Naive thymus-derived CD4-positive, alpha-beta T cell (primary cell): ENCODE measurements at regions not wholly inside any gene's neighbourhood (a gene's known extent, or its start where the extent isn't known, plus 50 kb on each side); places are given as distances from the start of the nearest gene placed in this dataset.
"Not testable (repeated sequence)": the region's sequence is repeated elsewhere in the genome, so short reads cannot be mapped to it uniquely, and the experiment has no call there.

ENCODE experiments used
- ATAC-seq: fragments of 150-1000 bp; cut with Tn5 transposase; 2 replicates; pipeline ENCODE4 v1.10.0; 2021; ENCODE audit warnings: mild to moderate bottlenecking, moderate library complexity
- CTCF ChIA-PET: fragments of 350-600 bp; sonication (Branson Sonifier 250); formaldehyde crosslinking; loops from one replicate; lab custom pipeline; 2021; ENCODE audit warnings: antibody characterized with exemption; lab: Charles Lee
- POLR2A ChIA-PET: fragments of 350-600 bp; sonication (Branson Sonifier 250); formaldehyde crosslinking; loops from one replicate; lab custom pipeline; 2021; ENCODE audit warnings: antibody characterized with exemption, inconsistent platforms; lab: Charles Lee
- DNase-seq, 9 donors: peaks; one replicate each; pipeline versions ENCODE4 v3.0.0 to v3.0.0-alpha.2; 2020 to 2022; ENCODE audit warnings: mixed read lengths in 1 of 9
- H3K27ac ChIP-seq: one replicate; pipeline ENCODE4 v1.7.0; 2013; ENCODE audit warnings: mild to moderate bottlenecking, low read depth, low read length, moderate library complexity
- H3K27me3 ChIP-seq, 2 donors: one replicate each; pipeline ENCODE4 v1.7.0; 2013; ENCODE audit warnings: low read length in 2 of 2, mild to moderate bottlenecking in 2 of 2, moderate library complexity in 2 of 2; ENCODE audit not compliant: control insufficient read depth in 2 of 2, insufficient read depth in 2 of 2
- H3K36me3 ChIP-seq, 3 experiments: 1 replicate in 2 of 3; 2 replicates in 1 of 3; pipeline ENCODE4 v1.7.0; 2013; ENCODE audit warnings: low read length in 3 of 3, mild to moderate bottlenecking in 3 of 3, moderate library complexity in 1 of 3; ENCODE audit not compliant: insufficient read depth in 3 of 3, control insufficient read depth in 2 of 3
- H3K4me1 ChIP-seq, 2 donors: one replicate each; pipeline ENCODE4 v1.7.0; 2013; ENCODE audit warnings: low read length in 2 of 2, mild to moderate bottlenecking in 2 of 2, moderate library complexity in 1 of 2; ENCODE audit not compliant: control insufficient read depth in 2 of 2, insufficient read depth in 2 of 2
- H3K4me3 ChIP-seq: 2 replicates; pipeline ENCODE4 v1.7.0; 2013; ENCODE audit warnings: mild to moderate bottlenecking, low read length
- H3K9me3 ChIP-seq, 3 experiments: 1 replicate in 2 of 3; 2 replicates in 1 of 3; pipeline ENCODE4 v1.7.0; 2013; ENCODE audit warnings: low read length in 3 of 3; ENCODE audit not compliant: control insufficient read depth in 2 of 3
- H3K27ac Mint-ChIP-seq, 9 donors: one replicate each; pipeline ENCODE4 v1.8.0; 2020 to 2022; ENCODE audit warnings: mixed read lengths in 9 of 9, mild to moderate bottlenecking in 8 of 9, moderate library complexity in 5 of 9, inconsistent platforms in 2 of 9
- H3K27me3 Mint-ChIP-seq, 5 donors: one replicate each; pipeline ENCODE4 v1.8.0; 2021 to 2022; ENCODE audit warnings: mixed read lengths in 5 of 5, mild to moderate bottlenecking in 1 of 5
- H3K36me3 Mint-ChIP-seq, 5 donors: one replicate each; pipeline ENCODE4 v1.8.0; 2020 to 2022; ENCODE audit warnings: mixed read lengths in 5 of 5, mild to moderate bottlenecking in 3 of 5, inconsistent platforms in 1 of 5
- H3K4me1 Mint-ChIP-seq, 7 donors: one replicate each; pipeline ENCODE4 v1.8.0; 2020 to 2022; ENCODE audit warnings: mixed read lengths in 7 of 7, mild to moderate bottlenecking in 3 of 7, inconsistent platforms in 1 of 7
- H3K4me3 Mint-ChIP-seq, 10 donors: one replicate each; pipeline ENCODE4 v1.8.0; 2020 to 2022; ENCODE audit warnings: mild to moderate bottlenecking in 10 of 10, mixed read lengths in 10 of 10, moderate library complexity in 6 of 10, inconsistent platforms in 2 of 10
- H3K9me3 Mint-ChIP-seq, 11 donors: one replicate each; pipeline ENCODE4 v1.8.0; 2020 to 2022; ENCODE audit warnings: mixed read lengths in 11 of 11, mild to moderate bottlenecking in 4 of 11, inconsistent platforms in 1 of 11, moderate library complexity in 1 of 11
- intact Hi-C, 2 donors: fragments of 100-400 bp; cut with micrococcal nuclease; formaldehyde crosslinking; loops; one replicate each; pipeline ENCODE4 v1.15.1; 2023

DNA sequence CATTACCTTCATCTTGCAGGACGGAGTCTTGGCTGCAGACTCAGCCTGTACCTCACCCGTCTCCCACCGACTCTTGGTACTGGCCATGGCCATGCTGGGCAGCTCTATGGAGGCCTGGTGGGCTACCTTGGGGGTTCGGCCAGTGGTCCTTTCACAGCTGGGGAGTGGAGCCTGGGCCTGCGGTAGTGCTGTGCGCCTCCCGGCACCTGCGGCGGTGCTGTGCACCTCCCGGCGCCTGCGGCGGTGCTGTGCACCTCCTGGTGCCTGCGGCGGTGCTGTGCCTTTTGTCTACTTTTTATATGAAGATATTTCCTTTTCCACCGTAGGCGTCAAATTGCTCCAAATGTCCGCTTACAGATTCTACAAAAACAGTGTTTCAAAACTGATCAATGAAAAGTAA is 367.2 kb upstream of the SPATA31A5 start:
- H3K27me3 Mint-ChIP-seq, H3K27ac Mint-ChIP-seq, H3K27me3 ChIP-seq, CTCF ChIA-PET, POLR2A ChIA-PET, H3K36me3 ChIP-seq, H3K4me3 ChIP-seq, ATAC-seq, H3K4me1 Mint-ChIP-seq, H3K4me1 ChIP-seq, H3K4me3 Mint-ChIP-seq, intact Hi-C loops, H3K9me3 ChIP-seq, H3K27ac ChIP-seq, DNase-seq: not testable (repeated sequence)
- peaks cover 0 to 37% (median 9%) of the 10 kb centered on the region in 11 donors for H3K9me3 Mint-ChIP-seq
- H3K36me3 Mint-ChIP-seq = peaks cover 0 to 17% (median 0%) of the 10 kb centered on the region in 5 donors
